HPDE6-E6E7 (cell line): ENCODE measurements at regions not wholly inside any gene's neighbourhood (a gene's known extent, or its start where the extent isn't known, plus 50 kb on each side); places are given as distances from the start of the nearest gene placed in this dataset.

Experiments
- DNase-seq: peaks from one replicate; pipeline ENCODE4 v3.0.0; 2011; ENCODE audit warnings: missing footprints; ENCODE audit errors: extremely low spot score

DNA sequence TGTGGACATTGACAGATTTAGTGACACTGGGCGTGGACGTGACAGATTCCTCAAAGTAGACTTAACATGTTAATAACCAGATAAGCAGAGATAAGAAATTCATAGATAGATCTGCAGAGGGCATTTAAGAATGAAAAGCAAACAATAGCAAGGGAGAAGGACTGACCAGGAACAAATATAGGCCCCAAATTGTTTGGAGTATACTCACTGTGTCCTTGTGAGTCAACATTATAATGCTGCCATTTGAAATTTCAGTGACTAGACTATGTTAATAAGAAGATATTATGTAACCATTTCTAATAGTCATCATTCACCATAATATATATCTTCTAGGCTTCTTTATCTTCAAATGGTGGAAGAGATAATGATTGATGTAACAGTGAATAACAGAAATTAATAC lies 78.1 kb upstream of the SLC38A11 start:
- DNase-seq, result no peak

DNA sequence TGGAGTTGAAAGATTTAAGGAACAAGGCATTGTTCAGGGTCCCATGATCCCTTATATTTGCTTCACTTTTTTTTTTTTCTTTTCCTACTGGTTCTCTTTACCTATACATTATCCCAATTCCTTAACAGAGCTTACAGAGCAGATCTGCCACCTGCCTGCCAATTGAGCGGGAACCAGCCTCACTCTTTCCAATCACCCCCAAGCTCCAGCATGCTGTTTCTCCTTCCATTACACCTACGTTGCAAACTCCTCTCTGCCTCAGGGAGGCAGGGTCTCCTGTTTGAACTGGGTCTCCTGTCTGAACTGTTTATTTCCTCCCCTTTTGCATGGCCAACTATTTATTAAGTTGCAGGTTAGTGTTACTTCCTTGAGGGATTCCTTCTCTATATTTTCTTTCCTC lies 77.2 kb upstream of the SLC38A11 start:
- DNase-seq, result no peak

DNA sequence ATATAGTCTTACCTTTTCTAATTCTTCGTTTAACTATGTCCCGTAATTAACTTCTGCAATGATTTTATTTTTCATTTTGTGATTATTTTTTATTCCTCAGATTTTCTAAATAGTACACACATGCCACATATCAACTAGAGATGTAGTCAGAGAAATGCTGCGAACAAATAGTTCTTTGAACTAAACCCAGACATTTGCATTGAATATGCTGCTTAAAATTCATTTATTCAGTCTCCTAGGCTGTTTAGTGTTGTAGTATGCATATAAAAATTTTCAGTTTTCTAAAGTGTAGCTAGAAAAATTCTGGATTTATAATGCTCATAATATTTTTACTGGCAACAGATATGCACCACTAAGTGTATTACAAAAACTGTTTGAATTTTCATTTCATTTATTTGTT lies 68.9 kb upstream of the SLC38A11 start:
- DNase-seq, result no peak

GRCh38 chr2:165022781-165023180 lies 67.5 kb upstream of the SLC38A11 start:
- DNase-seq, result no peak

GRCh38 chr2:165017966-165018596 lies 62.8 kb upstream of the SLC38A11 start:
- DNase-seq, result no peak

DNA sequence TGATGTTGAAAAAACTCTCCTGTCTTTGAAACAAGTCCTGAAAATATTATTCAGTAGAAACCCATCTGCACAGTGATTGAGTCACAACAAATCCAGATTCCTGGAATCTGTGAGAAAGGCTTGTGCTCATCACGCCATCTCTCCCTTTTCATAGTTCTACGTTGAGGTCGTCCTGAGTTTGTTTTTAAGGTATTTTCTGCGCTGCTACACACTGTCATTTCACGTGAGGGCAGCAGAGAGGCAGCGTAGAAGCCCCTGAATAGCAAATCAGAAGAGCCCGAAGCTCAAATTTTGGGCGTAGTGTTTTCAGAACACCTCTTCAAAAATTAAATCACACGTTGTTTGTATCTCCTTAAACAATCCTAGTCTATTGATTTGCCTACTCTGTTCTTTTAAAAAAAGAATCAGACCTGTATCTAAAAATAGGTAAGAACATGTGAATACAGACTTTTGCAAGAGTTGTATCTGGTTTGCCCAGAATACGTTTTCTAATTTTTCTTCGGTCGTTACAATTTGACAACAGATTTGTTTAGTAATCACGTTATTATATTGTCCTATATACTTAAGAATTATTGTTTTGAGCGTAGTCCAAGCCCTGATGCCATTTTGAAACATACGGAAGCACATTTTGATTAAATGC lies 61.6 kb upstream of the SLC38A11 start:
- DNase-seq, result peak; percentile 43

DNA sequence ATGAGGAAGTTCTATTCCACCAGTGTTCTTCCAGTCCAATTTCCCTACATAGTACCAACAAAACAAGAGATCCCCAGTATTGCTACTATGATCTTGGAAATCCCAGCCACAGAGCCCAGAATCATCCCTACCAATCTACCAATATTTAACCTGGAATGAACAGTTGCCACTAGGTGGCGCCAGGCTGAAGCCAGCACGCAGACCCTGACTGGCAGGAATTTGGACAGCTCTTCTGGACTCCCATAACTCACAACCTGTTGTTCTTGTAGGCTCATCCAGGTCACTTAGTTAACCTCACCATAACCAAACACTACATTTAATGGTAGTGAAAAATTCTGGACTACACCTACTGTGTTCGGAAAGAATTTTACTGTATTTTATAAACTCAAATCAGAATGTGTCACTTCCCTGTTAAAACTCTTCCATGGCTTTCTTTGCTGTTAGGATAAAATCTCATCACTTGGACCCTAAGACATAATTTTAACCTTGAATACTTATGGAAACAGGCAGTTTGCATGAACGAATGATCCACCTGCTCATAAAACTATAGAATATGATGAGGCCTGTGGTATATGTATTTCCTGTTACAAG lies 59.8 kb upstream of the SLC38A11 start:
- DNase-seq, result peak; percentile 36

DNA sequence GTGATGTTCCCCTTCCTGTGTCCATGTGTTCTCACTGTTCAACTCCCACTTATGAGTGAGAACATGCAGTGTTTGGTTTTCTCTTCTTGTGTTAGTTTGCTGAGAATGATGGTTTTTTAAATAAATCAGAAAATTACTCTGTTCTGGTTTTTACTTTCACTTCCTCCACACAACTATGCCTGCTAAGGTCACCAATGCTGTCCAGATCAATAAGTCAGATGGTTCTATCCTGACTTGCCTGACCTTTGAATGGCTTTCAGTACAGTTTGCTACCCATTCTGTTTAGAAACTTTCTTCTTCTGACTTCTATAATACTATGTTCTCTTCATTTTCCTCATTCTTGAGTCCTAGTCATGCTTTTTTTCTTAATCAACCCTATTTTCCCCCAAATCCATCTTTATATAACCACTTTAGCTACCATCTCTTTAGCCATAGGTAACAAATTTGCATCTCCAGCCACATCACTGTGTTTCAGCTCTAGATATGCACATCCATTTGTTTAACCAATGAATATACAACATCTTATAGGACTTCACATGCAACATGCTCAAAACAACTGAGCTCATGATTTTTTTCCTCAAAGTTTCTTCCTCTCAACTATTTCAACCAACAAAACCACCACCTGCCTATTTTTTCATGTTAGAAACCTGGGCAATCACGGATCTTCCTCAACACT lies 58.8 kb upstream of the SLC38A11 start:
- no peak for DNase-seq

DNA sequence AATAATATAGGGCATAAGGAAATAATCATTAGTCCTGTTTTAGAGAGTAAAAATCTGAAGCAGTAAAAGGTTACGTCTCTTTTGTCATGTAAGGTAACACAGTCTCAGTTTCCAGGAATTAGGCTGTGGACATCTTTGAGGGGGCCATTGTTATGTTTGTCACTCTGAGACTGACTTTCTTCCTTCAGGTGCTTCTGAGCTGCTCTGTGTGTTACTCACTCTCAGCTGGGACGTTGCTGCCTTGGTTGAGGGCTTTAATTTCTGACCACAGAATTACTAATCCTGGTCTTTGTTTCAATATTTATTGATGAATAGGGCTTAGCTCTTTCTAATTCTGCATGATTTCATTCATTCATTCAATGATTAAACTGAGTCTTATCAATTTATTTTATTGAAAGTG lies 55.9 kb upstream of the SLC38A11 start:
- DNase-seq, result no peak

DNA sequence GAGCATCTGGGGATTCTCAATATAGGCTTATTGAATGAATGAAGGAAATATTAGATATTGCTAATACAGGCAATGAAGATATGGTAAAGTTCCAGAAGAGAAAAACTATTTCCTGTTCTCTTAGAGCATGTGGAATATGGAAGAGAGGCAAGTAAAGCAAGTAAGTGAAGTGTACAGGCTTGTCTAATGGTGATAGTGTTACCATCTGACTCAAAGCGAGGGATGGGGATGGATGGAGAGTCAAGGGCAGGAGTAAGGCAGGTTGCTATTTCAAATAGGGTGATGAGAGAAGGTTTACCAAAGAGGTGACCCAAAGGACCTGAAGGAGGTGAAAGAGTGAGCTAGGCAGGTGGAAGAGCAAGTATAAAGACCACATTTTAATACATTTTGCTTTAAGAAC lies 55.2 kb upstream of the SLC38A11 start:
- DNase-seq, result no peak

DNA sequence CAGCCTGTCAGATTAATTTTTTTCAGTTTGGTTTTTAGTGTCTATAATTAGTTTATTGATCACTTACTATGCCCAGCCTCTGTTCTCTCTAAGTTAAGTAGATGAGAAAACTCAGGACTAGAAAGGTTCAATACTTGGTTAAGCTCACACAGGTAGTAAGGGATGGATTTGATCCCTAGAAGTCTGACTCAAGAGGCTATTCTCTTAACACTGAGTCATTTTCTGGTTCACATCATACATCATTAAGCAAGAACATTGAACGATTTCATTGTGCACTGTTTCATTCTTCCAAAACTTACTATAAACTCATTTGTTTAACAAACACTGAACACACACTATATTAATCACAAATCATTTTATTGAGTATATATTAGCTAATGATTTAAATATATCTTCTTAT lies 54.1 kb upstream of the SLC38A11 start:
- peak; percentile 49 for DNase-seq

DNA sequence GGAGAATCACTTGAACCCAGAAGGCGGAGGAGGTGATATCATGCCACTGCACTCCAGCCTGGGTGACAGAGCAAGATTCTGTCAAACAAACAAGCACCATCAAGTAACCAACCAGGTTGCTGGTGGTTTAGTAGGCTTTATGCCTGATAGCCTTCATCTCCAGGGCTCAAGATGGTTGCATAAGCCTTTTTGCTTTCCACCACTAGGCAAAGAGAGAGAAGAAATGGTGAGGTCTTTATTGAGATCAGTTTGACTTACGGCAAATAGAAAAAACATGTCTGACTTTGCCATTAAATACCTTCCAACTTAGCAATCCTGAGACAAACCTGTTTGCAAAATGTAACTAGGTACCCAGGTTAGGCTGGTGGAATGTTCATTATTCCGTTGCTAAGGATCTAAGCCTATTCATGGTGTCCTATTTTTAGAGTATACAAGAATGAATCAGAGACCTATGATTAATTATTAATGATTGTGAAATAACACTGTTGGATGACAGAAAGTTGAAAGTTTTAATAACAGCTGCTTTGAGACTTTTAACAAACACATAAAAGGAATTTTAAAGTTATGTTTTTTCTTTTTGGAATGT lies 53.5 kb upstream of the SLC38A11 start:
- peak; percentile 72 for DNase-seq

- no peak for DNase-seq
Measured at GRCh38 chr2:165007161-165007744, 51.9 kb upstream of the SLC38A11 start.
